ENCODE measurements at regions not wholly inside any gene's neighbourhood (a gene's known extent, or its start where the extent isn't known, plus 50 kb on each side); places are given as distances from the start of the nearest gene placed in this dataset.

DNA sequence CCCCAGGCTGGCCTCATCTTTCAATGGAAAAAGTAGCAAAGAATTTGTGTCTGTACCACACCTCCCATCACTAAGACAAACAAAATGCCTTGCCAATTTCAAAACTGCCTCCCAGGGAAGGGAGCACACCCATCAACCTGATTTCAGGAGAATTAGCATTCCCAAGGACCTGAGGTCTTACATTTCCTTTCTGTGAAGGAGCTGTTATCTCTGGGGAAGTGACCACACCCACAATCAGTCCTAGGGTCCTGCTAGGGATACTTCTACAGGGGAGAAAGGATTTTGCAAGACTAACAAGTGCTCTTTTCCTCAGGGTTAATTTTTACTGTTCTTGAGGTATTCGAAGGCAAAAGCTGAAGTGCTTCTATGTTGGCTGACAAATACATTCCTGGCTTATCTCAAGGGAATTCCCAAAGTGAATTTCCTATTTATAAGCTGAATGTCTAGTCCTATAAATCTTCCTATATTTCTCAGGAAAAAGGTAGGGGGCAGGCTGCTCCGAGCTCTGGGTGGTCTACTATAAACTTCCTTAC, 97.4 kb upstream of the ITGA1 start:
- no peak for DNase-seq

DNA sequence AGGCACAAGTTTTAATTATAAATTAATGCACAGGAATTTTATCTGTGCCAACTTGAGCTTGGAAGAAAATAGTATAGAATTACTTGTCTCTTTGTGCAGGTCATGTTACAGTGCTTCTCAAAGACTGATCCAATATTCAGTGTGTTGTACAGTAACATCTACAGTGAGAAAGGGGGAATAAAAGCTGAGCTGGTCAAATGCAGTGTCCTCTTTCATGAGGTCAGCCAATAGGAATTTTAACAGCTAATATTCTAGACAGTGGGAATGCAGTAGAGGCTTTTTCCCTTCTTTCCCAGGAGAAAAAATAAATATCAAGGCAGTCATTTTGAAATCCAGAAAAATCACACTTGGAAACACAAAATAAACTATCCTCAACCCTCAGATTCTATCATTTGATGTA, 95.7 kb upstream of the ITGA1 start:
- no peak for DNase-seq

DNA sequence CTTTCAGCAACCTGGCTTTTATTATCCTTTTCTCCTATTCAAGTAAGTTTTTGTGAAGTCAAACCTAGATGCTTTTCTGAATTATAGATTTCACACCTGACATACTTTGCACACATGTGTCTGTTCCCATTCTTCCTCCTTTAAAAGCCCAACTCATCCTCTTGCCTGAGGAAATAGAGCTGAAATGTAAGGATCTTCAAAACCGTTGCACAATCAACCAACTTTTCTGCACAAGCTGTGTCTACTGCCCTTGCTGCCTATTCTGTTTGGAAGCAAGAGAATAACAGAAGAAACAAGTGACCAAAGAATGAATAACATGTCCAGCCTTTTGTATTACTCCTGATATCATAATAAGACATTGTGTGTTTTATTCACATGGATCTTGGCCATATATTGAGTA, 95.1 kb upstream of the ITGA1 start:
- DNase-seq, result no peak

DNA sequence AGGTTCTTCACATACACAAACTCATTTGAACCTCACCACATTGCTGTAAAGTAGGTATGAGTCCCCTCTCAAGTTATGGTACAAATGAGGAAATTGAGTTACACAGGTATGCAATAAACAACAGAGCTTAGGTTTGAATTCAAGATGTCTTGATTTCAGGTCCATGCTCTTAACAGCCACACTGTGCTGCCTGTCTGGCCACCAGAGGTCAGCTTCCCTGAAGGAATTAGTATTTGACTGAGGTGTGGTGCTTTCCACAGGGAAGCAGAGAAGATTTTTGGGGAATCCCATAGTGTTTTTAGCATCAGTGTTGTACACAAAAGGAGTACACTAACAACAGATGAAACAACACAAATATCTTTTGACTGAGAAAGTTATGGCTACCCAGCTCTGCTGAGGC, 94.4 kb upstream of the ITGA1 start:
- no peak for DNase-seq

DNA sequence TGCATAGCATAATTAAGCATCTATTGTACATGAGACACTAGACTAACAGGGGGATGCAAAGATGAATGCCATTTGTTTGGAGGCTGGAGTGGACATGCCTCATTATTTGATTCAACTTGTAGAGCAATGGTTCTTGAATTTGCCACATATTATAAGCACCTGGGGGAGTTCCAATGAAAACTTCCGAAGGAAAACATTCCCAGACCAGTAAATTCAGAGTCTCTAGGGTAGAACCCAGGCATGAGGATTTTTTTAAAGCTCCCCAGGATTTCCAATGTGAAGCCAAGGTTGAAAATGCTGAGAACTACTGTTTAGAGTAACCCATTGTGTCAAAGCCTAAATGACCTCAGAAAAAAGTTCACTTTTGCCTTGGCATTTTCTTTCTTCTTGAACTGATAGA, 93.9 kb upstream of the ITGA1 start:
- DNase-seq, result no peak

DNA sequence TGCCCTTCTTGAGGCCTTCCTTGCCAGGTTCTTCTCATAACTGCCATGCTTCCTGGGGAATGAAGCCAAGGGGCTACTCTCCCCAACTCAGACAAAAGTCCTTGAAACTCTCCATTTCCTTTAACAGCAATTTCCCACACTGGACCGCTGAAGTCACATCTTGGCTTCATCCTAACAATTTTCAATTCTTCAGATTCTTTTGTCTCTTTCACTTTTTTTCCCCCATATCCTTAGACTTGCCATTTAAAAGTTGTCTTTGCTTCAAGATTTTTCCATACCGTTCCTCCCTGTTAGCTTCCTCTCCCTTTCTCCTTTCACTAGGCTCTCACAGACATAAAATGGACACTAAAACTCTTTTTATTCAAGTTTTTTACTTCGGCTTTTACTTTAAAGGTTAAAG, 93.1 kb upstream of the ITGA1 start:
- no peak for DNase-seq

DNA sequence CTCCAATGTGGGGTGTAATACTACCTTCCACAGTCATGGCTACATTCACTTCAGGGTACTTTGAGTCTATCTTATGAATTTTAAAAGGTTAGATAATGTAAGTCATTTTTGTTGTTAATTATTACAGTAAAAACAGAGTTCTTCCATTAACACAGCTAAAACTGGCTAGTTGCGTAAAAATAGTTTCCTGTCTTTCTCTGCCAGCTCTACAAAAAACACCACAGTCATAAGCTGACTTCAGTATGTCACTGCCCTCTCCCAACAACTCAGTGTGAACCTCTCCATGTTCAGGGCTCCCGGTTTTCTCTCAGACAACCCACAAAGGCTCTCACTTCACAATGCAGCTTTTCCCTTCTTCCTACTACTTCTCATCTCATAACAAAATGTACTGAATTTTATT, 84.8 kb upstream of the ITGA1 start:
- DNase-seq, result no peak

DNA sequence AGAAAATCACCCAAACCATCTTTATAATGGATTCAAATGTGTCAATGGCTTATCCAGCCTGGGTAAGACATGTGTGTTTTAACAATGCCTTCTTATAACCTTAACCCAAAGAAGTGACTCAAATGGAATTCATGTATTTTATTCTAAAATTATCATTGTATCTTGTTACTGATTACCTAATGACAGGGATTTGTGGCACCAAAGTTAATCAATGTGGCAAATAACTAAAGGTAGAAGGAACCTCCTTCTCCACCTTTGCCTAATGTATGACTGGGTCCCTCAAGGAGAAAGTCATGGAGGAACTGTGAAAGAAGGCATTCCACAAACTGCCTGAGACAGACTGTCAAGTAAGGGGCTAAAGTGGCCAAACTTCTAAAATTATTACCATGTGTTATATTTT, 84.4 kb upstream of the ITGA1 start:
- DNase-seq, result no peak

DNA sequence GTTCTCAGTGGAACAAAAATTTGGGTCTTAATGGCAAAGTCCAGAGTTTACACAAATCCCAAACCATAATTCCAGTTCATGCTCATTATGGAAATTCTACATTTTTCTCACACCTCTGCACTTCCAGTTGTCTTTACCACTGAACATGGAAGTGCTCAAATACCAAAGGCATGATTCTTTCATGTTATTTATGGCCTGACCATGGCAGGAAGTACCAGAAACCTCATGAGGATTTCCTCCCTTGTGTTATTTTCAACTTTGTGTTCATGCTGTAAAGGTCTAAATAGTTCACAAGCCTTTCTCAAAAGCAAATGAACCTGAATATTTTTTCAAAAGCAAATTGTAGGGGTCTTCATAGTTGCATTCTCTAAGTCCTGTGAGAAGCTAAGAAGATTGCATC, 82.0 kb upstream of the ITGA1 start:
- DNase-seq, result no peak

DNA sequence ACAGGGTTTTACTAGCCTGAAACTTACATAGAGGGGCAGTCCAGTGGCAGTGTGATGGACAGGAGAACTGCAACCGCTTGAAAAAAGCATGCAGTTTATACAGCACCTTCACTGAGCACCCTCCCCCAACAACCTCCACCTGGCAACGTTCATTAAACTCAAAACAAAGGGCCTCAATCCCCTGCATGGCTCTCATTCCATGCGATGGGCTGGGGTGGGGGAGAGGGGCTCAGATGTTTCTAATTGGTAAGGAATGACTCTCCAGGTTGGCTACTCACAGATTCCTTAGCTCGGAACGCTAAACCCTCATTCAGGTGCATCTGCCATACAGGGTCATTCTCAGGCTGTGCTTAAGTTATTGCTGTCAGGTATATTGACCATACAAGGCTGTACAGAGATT, 80.9 kb upstream of the ITGA1 start:
- DNase-seq, result no peak

DNA sequence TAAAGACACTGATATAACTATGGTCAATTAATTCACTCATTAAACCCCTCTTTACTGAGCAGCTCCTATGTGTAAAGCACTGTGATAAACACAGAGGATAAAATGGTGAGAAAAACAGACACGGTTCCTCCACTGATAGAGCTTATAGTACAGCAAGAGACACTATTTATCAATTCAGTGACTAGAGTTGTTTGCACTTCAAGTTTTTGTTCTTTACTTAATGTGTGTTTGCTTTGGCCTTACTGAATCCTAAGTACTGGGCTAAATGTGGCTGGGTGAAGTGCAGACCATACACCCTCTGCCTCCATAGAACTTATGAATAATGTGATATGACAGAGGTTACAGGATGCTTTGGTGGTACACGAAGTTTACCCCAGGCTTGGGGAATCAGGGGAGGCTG, 80.1 kb upstream of the ITGA1 start:
- DNase-seq, result no peak

DNA sequence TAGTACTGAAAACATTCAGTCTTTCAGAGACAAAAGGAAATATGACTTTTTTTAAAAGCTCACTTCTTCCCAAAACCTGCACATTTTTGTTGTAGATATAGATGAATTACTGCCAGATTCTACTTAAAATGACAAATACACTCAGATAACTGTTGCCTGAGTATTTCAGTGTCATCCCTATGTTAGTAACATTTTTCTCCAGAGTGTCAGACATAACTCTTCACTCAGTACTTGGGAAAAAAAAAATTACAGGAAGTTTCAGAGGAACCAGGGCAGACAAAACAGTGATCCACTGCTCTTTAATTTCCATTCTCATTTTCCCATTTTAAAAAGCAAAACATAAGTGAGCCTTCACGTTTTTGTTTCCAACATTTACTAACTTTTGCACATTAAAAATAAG, 79.3 kb upstream of the ITGA1 start:
- DNase-seq, result no peak

DNA sequence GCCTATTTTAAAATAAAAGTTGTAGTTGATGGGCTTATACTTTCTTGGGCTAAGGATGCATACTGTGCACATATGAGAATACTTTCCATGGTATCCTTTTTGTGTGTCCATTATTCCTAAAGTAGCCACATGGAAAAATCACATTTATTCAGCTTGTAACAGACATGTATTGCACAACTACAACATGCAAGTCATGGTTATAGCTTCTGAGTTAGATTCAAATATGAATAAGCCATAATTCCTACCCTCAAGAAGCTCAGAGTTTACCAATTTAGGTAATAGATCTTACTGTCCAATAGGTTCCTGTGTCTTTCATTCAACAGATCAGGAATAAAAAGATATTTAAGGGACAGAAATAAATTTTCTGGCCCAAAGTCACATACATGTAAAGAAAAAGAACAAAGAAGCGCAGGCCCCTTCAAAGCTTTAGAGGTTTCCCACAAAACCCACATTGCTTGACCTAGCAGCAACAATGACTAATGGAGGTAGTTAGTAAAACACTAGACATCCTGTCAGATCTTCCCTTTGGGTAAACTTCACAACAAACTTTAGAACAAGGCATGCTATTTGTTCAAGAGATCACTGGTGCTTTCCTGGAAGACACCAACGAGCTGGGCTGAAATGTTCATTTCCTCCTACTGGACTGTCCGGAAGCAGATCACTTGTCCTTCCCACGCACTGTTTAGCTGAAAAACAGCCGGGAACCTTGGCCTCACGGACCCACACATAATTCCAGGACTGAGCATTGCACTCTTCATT, 78.4 kb upstream of the ITGA1 start:
- DNase-seq, result no peak

DNA sequence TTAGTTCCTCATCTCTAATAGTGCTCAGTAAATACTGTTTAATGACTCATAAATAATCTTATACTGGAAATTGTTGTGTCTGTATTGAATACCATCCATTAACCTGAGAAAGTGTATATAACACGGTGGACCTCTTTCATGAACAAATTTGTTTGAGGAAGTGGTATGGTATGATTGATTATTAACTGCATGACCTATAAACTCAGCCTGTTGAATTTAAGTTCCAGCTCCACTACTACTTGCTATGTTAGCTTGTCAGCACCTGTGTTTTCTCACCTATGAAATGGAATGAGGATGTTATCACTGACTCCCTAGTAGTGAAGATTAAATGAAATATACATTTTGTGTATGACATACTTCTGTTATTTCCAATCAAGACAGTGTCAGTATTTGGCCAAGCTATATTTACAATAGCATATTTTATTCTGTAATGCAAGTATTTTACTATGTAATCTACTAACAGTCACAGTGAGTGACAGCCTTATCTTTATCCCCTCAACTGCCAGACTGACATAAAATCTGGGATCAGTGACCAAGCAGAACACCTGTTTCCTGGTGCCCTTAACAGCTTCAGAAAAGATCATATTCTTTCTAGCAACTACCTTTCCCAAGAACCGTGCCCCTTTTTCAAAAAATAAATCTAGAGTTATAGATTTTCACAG, 77.3 kb upstream of the ITGA1 start:
- DNase-seq, result no peak

DNA sequence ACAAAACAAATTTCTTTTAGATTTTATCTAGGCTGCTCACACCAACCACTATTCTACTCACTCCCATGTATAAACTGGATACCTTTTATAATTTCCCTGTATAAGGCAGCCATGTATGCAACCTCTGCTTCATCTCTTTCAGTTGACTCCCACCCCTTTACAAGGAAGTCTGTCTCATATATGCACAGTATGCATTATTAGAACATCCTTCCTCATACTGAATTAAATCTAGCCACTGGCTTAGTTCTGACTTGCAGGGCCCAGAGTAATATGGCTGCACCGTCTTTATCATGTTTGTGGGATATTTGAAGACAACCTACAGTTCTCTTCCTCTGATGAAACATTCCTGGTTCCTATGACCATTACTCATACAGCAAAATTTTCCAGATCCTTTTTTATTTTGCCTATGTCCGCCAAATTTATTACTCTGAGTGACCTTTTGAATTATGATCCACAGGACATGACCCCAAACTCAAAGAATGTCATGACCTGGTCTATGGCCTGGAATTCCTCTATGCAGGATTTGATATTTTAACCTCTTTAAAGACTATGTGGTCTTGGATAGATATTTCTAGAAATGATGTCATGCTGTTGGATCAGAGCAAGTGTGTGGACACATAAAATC, 76.6 kb upstream of the ITGA1 start:
- no peak for DNase-seq

DNA sequence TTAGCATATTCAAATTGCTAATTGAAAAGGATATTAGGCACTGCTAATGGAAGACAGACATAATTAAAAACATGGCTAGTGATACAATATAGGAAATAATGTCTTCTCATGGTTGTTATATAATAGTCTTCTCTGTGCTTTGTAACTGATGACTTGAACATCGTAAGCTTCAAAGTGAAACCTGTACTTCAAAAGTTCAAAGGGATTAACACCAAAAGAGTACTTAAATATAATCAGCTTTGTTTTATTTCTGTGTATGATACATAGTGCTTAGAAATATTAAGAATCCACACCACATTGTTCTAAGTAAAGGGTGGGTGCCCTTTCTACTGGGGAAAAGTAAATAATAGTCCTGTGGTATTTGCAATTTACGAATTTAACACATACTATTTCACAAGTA, 75.4 kb upstream of the ITGA1 start:
- DNase-seq, result no peak

DNA sequence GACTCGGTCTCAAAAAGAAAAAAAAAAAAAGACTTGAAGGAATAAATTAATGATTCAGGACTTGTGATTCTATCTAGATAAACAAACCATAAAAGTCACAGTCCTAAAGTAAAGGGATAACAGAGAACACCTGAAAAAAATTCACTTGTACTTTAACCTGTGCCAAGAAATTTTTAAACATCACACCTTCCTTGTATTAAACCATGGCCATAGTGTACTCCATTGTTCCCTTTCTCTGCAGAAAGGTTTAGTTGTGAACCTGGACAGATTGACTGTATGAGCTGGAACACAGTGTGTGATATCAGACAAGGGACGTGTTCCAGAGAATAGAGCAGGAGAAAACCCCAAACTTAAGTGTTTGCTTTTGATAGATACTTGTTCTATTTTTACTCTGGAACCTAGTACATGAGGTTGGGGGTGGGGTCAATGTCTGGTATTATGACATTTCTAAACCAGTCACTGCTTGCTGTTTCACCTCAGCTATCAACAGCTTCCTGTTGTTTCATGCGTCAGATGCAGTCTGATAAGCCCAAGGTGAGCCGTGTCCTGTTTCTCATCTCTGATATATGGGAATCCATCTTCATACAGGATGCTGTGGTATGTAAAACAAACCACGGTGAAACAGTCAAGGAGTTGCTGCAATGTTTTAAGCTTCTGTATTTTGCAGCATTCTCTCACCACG, 62.5 kb upstream of the ITGA1 start:
- DNase-seq, result no peak

DNA sequence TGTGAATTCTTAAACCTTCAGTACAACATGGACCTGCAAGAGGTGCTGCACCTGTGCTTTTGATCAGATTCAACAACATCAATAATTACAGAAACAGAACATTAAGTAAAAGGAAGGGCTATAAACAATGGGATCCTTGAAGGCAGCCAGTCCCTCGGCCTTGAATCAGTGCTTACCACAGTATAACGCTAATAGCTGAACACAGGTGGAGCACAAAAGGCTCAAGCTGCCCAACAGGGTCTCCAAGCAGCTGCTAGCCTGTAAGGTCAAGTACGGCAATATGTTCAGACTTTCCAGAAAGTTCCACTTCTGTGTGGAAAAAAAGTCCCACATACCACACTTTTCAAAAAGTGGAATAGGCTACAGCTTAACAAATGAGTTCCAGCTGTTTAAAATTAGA, 61.9 kb upstream of the ITGA1 start:
- DNase-seq, result no peak

DNA sequence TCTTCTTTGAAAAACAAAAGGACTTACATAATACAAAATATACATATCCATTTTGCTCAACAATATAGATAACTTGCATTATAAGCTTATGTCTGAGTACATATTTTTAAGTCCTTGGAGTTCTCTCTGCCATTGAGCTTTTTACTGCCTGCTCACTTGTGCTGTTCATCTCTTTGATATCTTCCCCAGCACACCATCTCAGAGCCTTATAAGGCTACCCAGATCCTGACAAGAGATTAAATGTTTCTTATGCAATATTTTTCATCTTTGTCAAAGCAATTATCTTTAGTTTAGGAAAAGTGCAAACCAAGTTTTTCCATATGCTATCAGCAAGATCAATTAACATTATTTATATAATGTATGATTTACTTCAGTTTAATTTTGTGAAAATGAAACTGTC, 60.7 kb upstream of the ITGA1 start:
- DNase-seq, result no peak

DNA sequence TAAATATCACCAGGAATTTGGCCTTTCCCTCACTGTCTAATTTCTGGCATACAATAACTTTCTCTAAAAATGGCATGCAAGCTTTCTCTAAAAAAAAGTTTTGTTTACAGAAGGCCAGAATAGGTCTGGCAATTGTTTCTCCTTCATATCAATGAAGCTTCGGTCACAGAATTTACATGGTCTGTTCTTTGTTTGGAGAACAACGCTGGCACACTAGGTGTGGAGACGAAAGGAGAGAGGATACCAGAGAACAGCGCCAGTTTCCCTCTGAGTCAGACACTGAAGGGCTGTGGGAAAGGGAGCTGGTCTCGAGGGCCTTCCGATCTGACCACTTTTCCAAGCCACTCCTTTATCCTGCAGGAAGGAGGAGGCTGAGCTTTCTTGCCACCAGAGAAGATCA, 60.1 kb upstream of the ITGA1 start:
- no peak for DNase-seq

DNA sequence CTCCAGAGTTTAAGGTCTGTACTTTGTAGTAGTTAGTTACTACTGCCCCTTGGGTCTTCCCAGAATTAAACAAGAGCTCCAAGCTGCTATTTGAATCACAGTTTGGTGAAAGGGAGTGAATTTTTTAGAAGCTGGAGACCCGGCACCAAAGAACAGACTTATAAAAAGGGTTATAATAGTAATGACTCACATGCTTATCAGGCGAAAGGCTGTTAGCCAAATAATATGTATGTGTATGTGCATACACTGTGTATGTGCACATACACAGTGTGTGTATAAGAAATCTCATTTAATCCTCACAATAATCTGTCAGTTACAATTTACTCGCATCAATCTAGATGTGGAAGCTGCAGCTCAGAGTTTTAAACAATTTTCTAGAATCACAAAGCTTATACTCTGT, 59.5 kb upstream of the ITGA1 start:
- DNase-seq, result no peak

DNA sequence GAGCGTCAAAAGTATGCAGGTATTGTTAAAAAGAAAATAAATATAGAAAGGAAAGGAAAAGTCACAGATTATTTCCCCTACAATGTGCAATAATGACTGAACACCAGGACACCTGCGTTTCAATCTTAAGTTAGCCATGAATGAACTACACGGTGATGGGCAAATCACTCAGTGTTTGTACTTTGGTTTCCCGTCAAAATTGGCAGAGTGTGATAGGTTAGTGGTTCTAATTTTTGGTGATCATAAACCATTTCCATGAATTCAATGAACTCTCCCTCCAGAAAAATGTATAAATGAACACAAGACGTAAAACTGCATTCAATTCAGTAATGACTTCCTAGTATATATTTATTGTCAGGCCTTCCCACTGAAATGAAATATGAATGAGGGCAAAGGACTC, 59.0 kb upstream of the ITGA1 start:
- DNase-seq, result no peak

DNA sequence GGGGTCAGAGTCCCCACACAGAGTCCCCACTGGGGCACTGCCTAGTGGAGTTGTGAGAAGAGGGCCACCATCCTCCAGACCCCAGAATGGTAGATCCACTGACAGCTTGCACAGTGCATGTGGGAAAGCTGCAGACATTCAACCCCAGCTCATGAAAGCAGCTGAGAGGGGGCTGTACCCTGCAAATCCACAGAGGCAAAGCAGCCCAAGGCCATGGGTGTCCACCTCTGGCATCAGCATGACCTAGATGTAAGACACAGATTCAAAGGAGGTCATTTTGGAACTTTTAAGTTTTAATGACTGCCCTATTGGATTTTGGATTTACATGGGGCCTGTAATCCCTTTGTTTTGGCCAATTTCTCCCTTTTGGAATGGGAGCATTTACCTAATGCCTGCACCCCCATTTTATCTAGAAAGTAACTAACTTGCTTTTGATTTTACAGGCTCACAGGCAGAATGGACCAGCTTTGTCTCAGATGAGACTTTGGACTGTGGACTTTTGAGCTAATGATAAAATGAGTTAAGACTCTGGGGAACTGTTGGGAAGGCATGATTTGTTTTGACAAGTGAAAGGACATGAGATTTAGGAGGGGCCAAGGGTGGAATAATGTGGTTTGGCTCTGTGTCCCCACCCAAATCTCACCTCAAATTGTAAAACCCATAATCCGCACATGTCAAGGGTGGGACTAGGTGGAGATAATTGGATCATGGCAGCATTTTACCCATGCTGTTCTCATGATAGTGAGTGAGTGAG, 56.3 kb upstream of the ITGA1 start:
- DNase-seq, result no peak

All from NCI-H526 treated with DMSO at 0.1 percent for 48 hours (cell line).